CD4-positive, alpha-beta memory T cell (primary cell): ENCODE measurements at regions not wholly inside any gene's neighbourhood (a gene's known extent, or its start where the extent isn't known, plus 50 kb on each side); places are given as distances from the start of the nearest gene placed in this dataset.

Experiments
- CTCF ChIA-PET: fragments of 350-600 bp; sonication (Branson Sonifier 250); formaldehyde crosslinking; loops from one replicate; lab custom pipeline; 2021; ENCODE audit warnings: inconsistent platforms; ENCODE audit not compliant: partially characterized antibody; lab: Charles Lee
- POLR2A ChIA-PET: fragments of 350-600 bp; sonication (Branson Sonifier 250); formaldehyde crosslinking; loops from one replicate; lab custom pipeline; 2021; ENCODE audit not compliant: partially characterized antibody; lab: Charles Lee
- DNase-seq, 5 donors: peaks; one replicate each; pipeline versions ENCODE4 v3.0.0 to v3.0.0-alpha.2; 2020 to 2022; ENCODE audit warnings: mixed read lengths in 1 of 5
- H3K27ac ChIP-seq: one replicate; pipeline ENCODE4 v1.7.0; 2013; ENCODE audit warnings: low read depth, low read length
- H3K27me3 ChIP-seq: 2 replicates; pipeline ENCODE4 v1.7.0; 2013; ENCODE audit warnings: mild to moderate bottlenecking, low read length, moderate library complexity; ENCODE audit not compliant: insufficient read depth
- H3K36me3 ChIP-seq: 2 replicates; pipeline ENCODE4 v1.7.0; 2013; ENCODE audit warnings: mild to moderate bottlenecking, low read length, moderate library complexity; ENCODE audit not compliant: insufficient read depth
- H3K4me1 ChIP-seq: 2 replicates; pipeline ENCODE4 v1.7.0; 2013; ENCODE audit warnings: mild to moderate bottlenecking, low read length, moderate library complexity; ENCODE audit not compliant: insufficient read depth
- H3K4me3 ChIP-seq, 2 donors: one replicate each; pipeline ENCODE4 v1.7.0; 2013; ENCODE audit warnings: low read length in 2 of 2, mild to moderate bottlenecking in 1 of 2
- H3K9me3 ChIP-seq, 2 donors: one replicate each; pipeline ENCODE4 v1.7.0; 2013; ENCODE audit warnings: low read length in 2 of 2, control low read depth in 1 of 2; ENCODE audit not compliant: control insufficient read depth in 1 of 2
- H3K27ac Mint-ChIP-seq, 7 donors: one replicate each; pipeline ENCODE4 v1.8.0; 2020 to 2021; ENCODE audit warnings: mixed read lengths in 7 of 7, mild to moderate bottlenecking in 6 of 7, inconsistent platforms in 3 of 7, moderate library complexity in 3 of 7
- H3K27me3 Mint-ChIP-seq, 2 donors: one replicate each; pipeline ENCODE4 v1.8.0; 2020 to 2021; ENCODE audit warnings: mixed read lengths in 2 of 2
- H3K36me3 Mint-ChIP-seq, 2 donors: one replicate each; pipeline ENCODE4 v1.8.0; 2020 to 2021; ENCODE audit warnings: mixed read lengths in 2 of 2, inconsistent platforms in 1 of 2, mild to moderate bottlenecking in 1 of 2
- H3K4me1 Mint-ChIP-seq, 4 donors: one replicate each; pipeline ENCODE4 v1.8.0; 2020 to 2021; ENCODE audit warnings: mixed read lengths in 4 of 4, mild to moderate bottlenecking in 1 of 4
- H3K4me3 Mint-ChIP-seq, 8 donors: one replicate each; pipeline ENCODE4 v1.8.0; 2020 to 2021; ENCODE audit warnings: mixed read lengths in 8 of 8, mild to moderate bottlenecking in 7 of 8, moderate library complexity in 6 of 8, inconsistent platforms in 3 of 8
- H3K9me3 Mint-ChIP-seq, 8 donors: one replicate each; pipeline ENCODE4 v1.8.0; 2020 to 2021; ENCODE audit warnings: mixed read lengths in 8 of 8, mild to moderate bottlenecking in 5 of 8, inconsistent platforms in 3 of 8, moderate library complexity in 1 of 8
- intact Hi-C: fragments of 100-400 bp; cut with micrococcal nuclease; formaldehyde crosslinking; loops from one replicate; pipeline ENCODE4 v1.15.1; 2023

GRCh38 chr1:170604065-170604464 is 59.9 kb upstream of the PRRX1 start:
- peaks cover 0 to 5% of the 10 kb centered on the region in 2 donors for H3K9me3 ChIP-seq
- no peaks in the 10 kb centered on the region for H3K4me1 ChIP-seq
- ChIA-PET CTCF (no interaction called here), POLR2A (no interaction called here)
- peaks cover 0 to 1% of the 10 kb centered on the region in 2 donors for H3K36me3 Mint-ChIP-seq
- H3K27ac ChIP-seq: no peak overlapping the region
- no peaks in the 10 kb centered on the region for H3K4me1 Mint-ChIP-seq
- no peaks in the 10 kb centered on the region for H3K36me3 ChIP-seq
- H3K4me3 ChIP-seq: no peak overlapping the region
- peaks cover 4 to 28% (median 16%) of the 10 kb centered on the region in 8 donors for H3K9me3 Mint-ChIP-seq
- H3K4me3 Mint-ChIP-seq: no peak overlapping the region
- intact Hi-C loops: no loop called here
- no peaks in the 10 kb centered on the region for H3K27me3 ChIP-seq
- DNase-seq: no peak
- no peak overlapping the region for H3K27ac Mint-ChIP-seq
- peaks cover 2 to 6% of the 10 kb centered on the region in 2 donors for H3K27me3 Mint-ChIP-seq

GRCh38 chr1:170604889-170605288 is 59.0 kb upstream of the PRRX1 start:
- Mint-ChIP-seq H3K36me3 (peaks cover 0 to 1% of the 10 kb centered on the region in 2 donors), H3K4me3 (no peak overlapping the region), H3K27ac (no peak overlapping the region), H3K4me1 (no peaks in the 10 kb centered on the region), H3K9me3 (peaks cover 3 to 28% (median 16%) of the 10 kb centered on the region in 8 donors), H3K27me3 (peaks cover 2 to 6% of the 10 kb centered on the region in 2 donors)
- Histone ChIP-seq H3K27ac (no peak overlapping the region), H3K36me3 (no peaks in the 10 kb centered on the region), H3K27me3 (no peaks in the 10 kb centered on the region), H3K4me1 (no peaks in the 10 kb centered on the region), H3K4me3 (no peak overlapping the region), H3K9me3 (peaks cover 0 to 5% of the 10 kb centered on the region in 2 donors)
- ChIA-PET POLR2A (no interaction called here), CTCF (no interaction called here)
- intact Hi-C loops: no loop called here
- peak in 1 of 5 donors; percentile 22 for DNase-seq
